GM21390 (cell line): ENCODE measurements at regions not wholly inside any gene's neighbourhood (a gene's known extent, or its start where the extent isn't known, plus 50 kb on each side); places are given as distances from the start of the nearest gene placed in this dataset.

Experiments
- ATAC-seq: cut with Tn5 transposase; IDR thresholded peaks from one replicate; pipeline ENCODE4 v1.9.1; 2021; ENCODE audit not compliant: unreplicated experiment

DNA sequence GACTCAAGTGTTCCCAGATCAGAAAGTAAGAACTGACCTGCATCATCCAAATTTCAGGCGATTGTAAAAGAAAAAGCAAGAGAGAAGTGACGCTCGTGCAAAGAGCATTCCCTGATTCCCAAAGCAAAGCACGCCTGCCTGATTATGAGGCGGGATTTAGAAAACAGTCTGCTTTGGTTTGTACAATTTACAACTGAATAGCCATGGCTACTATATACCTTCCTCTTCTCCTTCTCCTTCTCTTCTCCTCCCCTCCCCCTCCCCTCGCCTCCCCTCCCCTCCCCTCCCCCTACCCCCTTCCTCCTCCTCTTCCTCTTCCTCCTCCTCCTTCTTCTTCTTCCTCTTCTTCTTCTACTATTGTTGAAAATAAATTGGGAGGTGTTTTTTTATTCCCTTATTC lies 782.9 kb downstream of the GALR1 start:
- ATAC-seq, result no peak

DNA sequence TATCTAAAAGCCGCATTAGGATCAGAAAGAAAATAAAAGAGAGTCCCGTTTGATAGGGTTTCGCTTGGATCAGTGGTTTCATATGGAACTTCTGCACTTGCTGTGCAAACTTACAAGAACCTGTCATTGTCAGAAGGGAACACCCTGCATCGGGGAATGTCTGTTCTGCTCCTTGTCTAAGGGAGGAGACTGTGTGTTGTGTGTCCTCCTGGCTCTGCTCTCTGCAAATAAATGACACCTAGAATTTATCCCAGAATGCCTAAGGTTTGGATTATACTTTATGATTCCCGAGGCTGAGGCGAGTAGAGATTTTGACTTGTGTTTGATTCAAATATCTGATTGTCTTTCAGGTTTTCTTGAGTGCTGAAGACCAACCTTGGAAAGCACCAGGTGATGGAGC lies 785.1 kb downstream of the GALR1 start:
- no peak for ATAC-seq

DNA sequence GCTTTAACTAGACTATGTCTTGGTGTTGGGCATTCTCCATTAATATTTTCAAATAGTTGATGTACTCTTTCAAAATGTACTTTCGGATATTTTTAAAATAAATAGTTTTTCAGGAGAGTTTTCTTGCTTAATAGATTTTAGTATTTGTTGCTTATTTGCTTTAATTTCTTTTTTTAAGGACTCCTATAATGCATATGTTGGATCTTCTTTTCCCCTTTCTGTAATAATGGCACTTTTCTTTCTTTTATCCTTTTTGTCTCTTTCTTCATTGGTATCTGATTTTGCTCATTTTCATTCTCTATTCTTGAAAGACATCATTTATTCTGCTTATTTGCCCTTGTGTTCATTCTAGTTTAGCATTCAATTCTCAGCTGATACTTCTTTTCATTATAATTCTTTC lies 791.6 kb downstream of the GALR1 start:
- ATAC-seq, result no peak

DNA sequence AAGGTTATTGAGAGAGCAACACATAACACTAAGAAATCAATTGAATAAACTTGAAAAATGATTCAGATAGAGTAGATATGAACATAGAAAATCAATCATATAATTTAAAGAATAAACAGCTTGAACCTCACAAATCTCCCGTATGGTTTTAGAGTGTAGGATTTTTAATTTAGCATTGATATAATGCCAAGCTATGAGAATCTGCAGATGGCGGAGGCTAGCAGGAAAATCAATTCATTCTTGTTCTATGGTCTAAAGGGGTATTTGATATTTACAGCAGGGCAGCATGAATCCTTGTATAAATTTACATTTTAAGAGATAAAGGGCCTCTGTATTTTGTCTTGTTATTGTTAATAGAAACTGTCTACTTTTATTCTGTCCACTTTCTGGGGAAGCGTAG lies 797.0 kb downstream of the GALR1 start:
- no peak for ATAC-seq

DNA sequence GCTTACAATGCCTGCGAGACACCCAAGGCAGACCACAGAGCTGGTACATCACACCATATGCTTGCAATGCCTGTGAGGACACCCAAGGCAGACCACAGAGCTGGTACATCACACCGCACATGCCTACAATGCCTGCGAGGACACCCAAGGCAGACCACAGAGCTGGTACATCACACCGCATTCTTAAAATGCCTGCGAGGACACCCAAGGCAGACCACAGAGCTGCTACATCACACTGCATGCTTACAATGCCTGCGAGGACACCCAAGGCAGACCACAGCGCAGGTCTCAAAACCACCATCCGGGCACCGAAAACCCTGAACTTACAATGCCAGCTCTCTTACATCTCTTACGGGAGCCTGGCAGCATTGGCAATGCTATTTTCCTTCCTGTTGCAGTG lies 799.6 kb downstream of the GALR1 start:
- ATAC-seq, result no peak

DNA sequence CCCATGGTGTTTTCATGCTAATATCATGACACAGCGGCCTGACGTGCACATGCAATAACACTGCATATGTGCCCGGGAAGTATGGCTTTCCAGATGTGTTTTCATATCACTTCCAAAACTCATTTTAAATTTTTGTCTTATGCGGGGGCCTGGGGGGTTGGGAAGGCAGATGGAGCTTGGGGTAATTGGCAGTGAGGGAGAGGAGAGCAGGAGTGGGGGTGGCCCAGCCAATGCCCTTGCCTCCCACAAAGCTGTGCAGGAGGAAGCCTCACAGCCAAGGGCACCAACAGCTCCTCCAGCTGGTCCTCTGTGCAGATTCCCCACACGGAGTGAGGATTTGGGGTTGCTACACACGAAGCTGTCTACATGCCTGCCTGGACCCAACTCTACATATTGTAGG lies 805.2 kb downstream of the GALR1 start:
- ATAC-seq, result no peak

DNA sequence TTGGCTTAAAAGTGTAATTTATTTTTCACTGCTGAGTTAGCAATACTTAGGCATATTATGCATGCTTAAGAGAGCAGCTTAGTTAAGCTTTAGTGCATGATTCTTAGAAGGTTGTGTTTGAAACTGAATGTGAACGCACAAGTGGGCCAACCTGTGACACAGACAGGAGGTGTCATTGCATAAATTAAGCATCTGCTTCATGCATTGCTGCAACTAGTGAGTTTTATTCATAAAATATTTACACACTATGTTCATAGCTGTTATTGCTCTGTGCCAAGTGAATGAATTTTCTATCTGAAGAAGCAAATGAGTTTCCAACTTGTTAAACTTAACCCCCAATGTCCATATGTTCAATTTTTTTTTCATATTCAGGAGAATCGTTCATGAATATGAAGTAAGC lies 806.4 kb downstream of the GALR1 start:
- no peak for ATAC-seq

DNA sequence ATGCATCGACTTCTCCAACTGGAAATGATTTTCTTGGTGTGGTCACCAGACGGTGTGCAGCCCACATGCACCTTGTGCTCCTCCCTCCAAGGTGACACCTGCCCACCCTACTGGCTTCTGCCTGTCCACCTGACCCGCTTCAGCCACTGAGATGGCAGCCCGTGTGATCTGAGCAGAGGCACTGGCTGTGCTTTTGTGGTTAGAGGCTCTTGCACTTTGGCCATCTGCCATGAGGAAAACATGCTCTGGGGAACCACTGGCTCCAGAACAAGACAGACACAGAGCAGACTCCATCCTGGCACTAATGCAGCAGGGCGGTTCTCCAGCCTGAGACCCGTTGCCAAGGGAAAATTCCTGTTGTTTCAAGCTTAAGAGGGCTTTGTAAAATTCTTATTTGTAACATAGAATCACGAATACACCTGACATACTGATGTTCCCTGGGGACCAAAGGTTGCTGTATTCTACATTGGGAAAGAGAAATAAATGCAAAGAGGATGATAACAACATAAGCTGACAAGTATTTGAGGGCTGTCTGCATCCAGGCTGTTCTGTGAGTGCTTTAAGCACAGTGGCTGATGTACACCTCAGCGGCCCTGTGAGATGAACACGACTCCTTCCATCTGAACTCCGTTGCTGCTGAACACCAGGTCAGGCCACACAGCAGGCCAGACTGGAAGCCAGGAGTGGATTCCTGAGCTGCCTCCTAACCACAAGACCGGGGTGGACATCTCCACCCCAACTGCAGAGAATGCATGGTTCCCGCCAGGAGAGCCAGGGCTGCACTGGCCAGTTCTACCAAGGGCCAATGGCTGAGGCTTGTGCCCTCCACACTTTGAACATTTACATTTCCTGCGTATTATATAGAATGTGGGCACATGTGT lies 820.4 kb downstream of the GALR1 start:
- ATAC-seq, result no peak

DNA sequence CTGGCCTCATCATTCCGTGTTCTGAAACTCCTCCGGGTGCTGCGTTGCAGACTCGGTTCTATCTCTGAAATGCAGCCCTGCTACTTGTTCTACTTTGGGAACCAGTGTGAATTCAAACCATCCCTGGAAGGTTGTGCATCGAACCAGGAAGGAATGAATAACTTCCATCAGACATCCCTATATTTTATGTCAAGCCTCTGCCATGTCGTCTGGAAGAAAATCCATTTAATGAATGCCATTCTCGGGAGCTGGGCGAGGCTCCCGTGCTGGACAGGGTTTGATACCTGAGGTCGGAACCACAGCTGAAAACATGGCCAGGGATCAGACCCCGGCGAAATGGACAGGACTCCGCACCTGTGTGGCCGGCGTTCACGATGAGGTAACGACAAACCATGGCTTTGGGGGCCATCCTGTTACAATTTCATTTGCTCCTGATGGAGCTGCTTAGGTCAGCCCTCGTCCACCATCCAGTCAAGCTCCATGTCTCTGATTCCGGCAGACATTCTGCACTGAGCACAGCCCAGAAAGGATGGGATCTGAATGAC lies 821.6 kb downstream of the GALR1 start:
- ATAC-seq, result no peak

DNA sequence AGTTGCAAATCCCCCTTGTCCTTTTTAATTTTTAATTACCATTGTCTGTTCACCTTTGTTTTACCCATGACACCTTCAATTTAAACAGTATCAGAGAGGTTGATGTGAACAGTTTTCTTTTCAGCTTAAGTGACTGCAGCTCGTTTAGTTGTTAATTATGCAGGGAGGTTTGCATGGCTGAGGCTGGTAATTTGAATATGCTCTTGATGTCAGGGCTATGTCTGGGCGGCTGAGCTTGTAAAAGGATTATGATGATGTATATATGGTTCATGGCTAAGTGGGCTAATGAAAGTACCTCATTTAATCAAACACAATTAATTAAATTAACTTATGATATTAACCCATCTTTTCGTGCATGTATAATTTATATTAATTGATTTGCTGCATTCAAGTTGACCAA lies 822.1 kb downstream of the GALR1 start:
- no peak for ATAC-seq

DNA sequence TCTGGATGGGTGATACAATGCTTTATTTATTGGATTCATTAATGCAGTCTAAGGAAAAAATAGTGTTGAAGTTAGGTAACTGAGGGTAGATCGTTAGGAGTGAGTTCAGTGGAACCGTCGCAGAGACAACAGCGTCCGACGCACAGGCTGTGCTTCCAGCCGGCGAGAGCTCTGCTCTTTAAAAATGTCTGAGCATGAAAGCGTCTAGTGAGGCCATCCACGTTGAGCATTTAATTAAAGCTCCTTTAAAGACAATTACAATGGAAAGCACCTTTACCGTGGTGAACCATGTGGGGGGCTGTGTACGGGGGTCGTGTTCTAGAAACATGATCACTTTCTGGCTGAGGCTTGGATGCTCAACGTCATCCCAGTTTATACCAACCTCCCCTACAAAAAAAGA lies 822.7 kb downstream of the GALR1 start:
- no peak for ATAC-seq

DNA sequence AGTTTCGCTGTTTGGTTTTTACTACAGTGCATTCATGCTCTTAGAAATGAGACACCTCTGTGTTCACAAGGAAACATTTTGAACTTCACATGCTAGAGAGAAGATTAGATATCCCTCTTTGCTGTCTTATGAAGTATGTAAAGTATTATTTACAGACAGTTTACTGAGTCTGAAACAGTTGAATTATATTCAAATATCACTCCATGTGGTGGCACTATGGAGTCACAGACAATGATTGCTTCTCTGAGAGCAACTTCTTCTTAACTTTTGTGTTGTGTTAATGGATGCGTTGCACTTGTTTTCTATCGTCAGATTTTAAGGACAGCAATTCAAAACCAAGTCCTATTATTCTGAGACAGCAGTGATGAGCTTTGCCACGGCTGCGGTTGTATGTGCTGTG lies 823.6 kb downstream of the GALR1 start:
- ATAC-seq, result no peak

DNA sequence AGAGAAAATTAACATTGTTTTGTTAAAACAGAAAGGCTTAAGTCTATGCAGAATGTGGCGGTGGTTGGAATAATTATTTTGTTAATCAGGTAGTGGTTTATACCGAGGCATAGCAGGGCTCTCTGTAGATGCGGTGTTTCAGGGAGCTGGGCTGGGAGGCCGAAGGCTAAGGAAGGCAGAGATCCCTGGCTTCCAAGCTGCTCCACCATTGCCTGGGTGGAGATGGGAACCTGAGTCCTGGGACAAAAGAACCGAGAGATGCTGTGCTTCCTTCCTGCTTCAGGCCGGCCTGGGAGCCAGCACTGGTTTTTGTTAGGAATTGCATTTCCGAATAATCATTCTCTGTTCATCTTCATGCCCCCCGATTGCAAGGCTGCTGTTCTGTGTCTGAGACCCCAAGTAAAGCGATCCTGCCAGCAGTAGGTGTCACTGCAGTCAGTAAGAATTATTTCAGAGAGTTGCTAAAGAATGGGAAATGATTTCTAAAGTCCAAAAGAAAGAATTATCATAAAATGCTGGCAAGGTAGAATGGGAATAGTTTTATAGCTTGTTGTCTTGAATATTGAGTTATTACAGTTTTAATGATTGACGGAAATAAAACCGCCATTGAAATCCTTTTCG lies 824.9 kb downstream of the GALR1 start:
- no peak for ATAC-seq

DNA sequence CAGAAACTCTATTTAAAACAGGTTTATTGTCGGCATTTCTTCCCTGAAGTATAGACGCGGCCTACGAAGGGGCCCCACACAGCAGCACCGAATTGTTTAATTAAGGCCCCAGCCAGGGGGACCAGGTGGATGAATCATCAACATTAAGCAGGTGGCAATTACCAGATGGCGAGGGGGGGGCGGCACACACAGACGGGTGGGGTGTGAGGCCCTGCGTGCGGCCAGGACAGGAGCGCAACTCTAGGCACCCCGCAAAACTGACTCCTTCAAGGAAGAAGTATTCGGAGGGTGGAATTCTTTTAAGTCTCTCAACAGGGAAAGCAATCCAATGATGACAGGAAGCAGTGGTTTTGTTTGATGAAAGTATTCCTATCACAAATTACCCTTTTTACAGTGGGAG lies 830.4 kb downstream of the GALR1 start:
- ATAC-seq, result no peak

DNA sequence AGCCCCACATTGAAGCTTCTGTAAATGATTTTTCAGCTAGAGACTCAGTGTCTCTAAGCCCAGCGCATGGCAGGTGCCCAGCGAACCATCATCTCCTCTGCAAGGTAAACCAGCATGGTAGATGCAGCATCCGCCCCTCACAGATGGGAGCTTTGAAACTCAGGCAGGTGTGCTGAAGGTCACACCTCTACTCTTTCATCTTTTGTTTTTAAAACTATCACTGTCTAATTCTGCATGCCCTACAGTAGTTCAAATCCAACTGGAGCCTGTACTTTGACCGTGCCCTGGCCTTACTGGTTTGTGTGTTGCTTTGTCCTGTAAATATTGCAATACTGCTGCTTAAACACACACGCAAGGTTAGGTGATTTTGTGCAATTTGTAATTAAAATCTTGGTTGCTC lies 831.1 kb downstream of the GALR1 start:
- ATAC-seq, result no peak

DNA sequence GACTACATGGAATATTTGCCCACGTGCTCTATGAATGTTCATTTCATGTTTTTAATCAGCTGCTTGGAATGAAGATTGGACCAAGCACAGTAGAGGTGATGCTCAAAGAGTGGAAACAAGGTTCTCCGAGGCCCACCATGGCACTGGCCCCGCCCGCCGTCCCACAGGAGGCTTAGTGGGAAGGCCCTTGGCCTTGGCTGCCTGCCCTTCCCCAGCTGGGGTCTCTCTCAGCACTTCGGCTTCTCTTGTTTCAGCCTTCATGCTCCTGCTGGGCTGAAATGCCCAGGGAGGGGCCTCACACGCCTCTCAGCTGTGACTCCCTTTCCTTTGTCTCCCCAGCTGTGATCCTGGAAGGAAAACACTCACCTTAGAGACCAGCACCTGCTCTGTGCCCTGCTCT lies 833.2 kb downstream of the GALR1 start:
- ATAC-seq, result no peak

DNA sequence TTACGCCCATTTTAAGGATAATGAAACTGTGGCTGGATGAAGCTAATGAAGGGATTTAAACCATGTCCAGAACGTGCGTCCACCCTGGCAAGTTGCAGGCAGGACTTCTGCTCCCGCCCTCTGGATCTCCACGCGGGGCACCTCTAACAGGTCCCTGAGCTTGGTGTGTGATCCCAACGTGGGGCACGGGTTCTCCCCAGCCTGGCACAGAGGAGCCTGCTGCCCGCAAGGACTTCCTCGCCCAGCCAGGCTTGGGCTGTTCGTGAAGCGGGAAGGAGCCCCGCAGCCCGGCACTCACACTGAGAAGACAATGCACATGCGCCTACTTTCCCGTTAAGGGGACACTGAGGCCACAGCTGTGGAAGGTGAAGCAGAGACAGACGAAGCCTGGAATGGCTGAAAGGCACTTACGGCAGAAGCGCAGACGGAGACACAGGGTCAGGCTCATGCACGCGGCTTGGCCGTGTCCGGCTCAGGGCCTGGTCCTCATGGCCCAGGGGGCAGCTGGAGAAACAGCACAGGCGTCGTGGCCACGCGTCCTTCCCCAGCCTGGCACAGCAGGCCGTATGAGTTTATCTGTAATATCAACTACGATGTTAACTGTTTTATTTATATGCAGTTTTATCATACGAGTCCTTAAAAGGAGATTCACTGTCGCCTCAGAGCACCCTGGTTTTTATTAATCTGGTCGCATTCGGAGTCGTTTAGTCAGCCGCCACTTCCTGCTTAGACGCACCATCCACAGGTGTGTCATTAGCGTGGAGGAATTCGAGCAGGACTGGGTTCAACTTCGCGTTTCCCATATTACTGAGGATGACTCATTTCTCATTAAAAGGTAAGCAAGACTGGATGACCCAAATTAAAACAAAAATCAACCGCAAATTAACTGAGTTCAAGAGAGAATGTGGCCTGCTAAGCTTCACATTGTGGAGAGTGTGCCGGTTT lies 835.9 kb downstream of the GALR1 start:
- ATAC-seq, result no peak

DNA sequence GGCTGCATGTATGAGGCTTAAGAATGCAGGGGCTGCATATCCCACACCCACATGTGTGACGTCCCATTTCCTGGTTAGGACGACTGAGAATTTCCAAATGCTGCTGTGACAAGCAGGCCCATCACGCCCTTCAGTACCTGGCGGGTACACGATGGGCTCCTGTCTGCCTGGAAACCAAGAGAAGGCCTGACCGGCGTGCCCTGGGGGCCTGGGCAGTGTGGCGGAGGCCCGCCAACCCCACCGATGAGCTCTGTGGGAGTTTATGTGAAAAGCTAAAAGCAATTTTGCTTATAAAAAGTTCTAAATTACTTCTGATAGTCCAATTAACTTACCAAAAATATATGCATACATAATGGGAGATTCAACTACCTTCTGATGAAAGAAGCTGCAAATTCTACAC lies 837.3 kb downstream of the GALR1 start:
- ATAC-seq, result no peak

DNA sequence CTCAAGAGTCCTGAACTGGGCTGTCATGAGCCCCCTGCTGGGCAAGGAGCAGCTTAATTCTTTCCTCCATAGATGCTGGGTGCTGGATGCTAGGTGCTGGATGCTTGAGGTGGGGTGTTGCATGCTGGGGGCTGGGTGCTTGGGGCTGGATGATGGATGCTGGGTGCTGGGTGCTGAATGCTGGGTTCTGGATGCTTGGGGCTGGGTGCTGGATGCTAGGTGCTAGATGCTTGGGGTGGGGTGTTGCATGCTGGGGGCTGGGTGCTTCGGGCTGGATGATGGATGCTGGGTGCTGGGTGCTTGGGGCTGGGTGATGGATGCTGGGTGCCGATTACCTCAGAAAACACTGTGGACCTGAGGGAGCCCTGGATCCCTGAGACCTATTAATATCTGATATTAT lies 837.7 kb downstream of the GALR1 start:
- ATAC-seq, result no peak

DNA sequence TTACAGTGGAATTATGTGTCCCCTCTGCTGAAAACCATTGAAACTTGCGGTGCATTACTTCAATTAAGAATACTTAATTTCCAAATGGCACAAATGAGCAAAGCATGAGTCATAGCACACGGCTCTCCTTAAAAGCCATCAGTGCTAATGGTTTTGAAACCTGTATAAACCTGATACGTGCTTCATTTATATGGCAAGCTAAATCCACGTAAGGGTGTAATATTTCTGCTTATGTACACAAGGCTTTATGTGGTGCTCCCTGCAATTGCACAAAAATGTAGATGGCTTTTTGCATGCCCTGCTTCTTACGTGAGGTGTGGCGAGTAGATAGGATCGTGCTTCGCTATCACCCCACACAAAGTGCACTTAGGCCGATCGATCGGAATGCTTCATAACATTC lies 840.9 kb downstream of the GALR1 start:
- ATAC-seq, result no peak

DNA sequence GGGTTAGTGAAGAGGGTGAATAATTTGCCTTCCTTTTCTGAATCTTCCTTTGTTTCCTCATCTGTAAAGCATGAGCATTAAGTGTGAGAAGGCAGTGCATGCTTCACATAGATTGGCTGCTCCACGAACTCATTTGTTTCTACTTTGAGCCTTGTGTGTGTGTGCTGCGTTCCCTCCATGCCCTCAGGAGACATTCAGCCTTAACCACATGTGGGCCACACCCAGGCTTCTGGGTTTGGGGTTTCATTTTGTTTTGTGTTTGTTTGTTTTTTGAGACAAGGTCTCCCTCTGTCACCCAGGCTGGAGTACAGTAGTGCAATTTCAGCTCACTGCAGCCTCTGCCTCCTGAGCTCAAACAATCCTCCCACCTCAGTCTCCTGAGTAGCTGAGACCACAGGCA lies 843.3 kb downstream of the GALR1 start:
- no peak for ATAC-seq
